A549 (cell line): ENCODE measurements at regions not wholly inside any gene's neighbourhood (a gene's known extent, or its start where the extent isn't known, plus 50 kb on each side); places are given as distances from the start of the nearest gene placed in this dataset.

Experiments used
- ATAC-seq, 2 experiments: fragments of 200-7000 bp in 1 of 2; fragments of >200 bp in 1 of 2; cut with Nextera tagmentation in 1 of 2; cut with Tn5 transposase in 1 of 2; 3 replicates each; pipeline versions ENCODE4 v1.8.0 to v1.9.1; 2018 to 2020; ENCODE audit warnings: mild to moderate bottlenecking in 1 of 2, moderate library complexity in 1 of 2
- CTCF ChIA-PET: fragments of 300-600 bp; sonication (Branson Sonifier 250); formaldehyde crosslinking; extraction: SDS; loops from one replicate; lab custom pipeline; 2021; ENCODE audit warnings: antibody characterized with exemption, inconsistent platforms; lab: Yijun Ruan, JAX
- POLR2A ChIA-PET: fragments of 350-600 bp; formaldehyde crosslinking; extraction: SDS; loops from one replicate; lab custom pipeline; 2021; ENCODE audit warnings: antibody characterized with exemption, inconsistent platforms; lab: Yijun Ruan, JAX
- DNase-seq, 2 experiments: peaks; one replicate each; pipeline versions ENCODE4 v3.0.0 to v3.0.0-alpha.2; 2011 to 2016; ENCODE audit warnings: low read depth in 1 of 2, low spot score in 1 of 2
- FAIRE-seq: peaks from 2 replicates; lab custom pipeline; 2011; peaks lifted over from hg19 to GRCh38; lab: Jason Lieb, UNC
- H3K27ac ChIP-seq, 2 experiments: fragments of >200 bp; sonication (Bioruptor Twin); formaldehyde crosslinking; 3 replicates each; pipeline ENCODE4 v1.5.1; 2016 to 2017
- H3K4me1 ChIP-seq: fragments of >200 bp; sonication (Bioruptor Twin); formaldehyde crosslinking; 3 replicates; pipeline ENCODE4 v1.6.1; 2016
- H3K4me2 ChIP-seq: fragments of >200 bp; sonication (Bioruptor Twin); formaldehyde crosslinking; 3 replicates; pipeline ENCODE4 v1.6.1; 2016
- H3K4me3 ChIP-seq: fragments of >200 bp; sonication (Bioruptor Twin); formaldehyde crosslinking; 3 replicates; pipeline ENCODE4 v1.5.1; 2016
- H3K9me3 ChIP-seq: fragments of >200 bp; sonication (Bioruptor Twin); formaldehyde crosslinking; 3 replicates; pipeline ENCODE4 v1.6.1; 2016
- BHLHE40 ChIP-seq: IDR thresholded peaks from 2 replicates; pipeline ENCODE4 v1.6.1; 2012; ENCODE audit warnings: low read depth, low read length, inconsistent platforms
- CBX8 ChIP-seq: fragments of 200-600 bp; sonication (generic); IDR thresholded peaks from 2 replicates; pipeline ENCODE4 v1.6.1; 2016
- CEBPB ChIP-seq, 2 experiments: fragments of >200 bp in 1 of 2; sonication (Bioruptor Twin) in 1 of 2; formaldehyde crosslinking in 1 of 2; IDR thresholded peaks; 2 replicates each; pipeline ENCODE4 v1.6.1; 2012 to 2016
- CHD4 ChIP-seq: fragments of 200-600 bp; sonication (generic); IDR thresholded peaks from 2 replicates; pipeline ENCODE4 v1.6.1; 2016; ENCODE audit warnings: antibody characterized with exemption, mild to moderate bottlenecking, borderline replicate concordance
- EHMT2 ChIP-seq: fragments of 200-600 bp; sonication (generic); IDR thresholded peaks from 2 replicates; pipeline ENCODE4 v1.6.1; 2016; ENCODE audit warnings: antibody characterized with exemption, low read depth, mild to moderate bottlenecking, moderate library complexity
- EP300 ChIP-seq, 2 experiments: fragments of >200 bp; sonication (Bioruptor Twin); formaldehyde crosslinking; IDR thresholded peaks; 2 replicates in 1 of 2; 3 replicates in 1 of 2; pipeline ENCODE4 v1.6.1; 2016 to 2017
- FOSB ChIP-seq: fragments of 250-450 bp; sonication (Bioruptor Pico); IDR thresholded peaks from 2 replicates; pipeline ENCODE4 v1.5.0; 2020; ENCODE audit warnings: mild to moderate bottlenecking, moderate library complexity
- HDAC2 ChIP-seq: fragments of 200-600 bp; sonication (generic); IDR thresholded peaks from 2 replicates; pipeline ENCODE4 v1.6.1; 2016
- HOXA7 ChIP-seq: fragments of 250-450 bp; sonication (Bioruptor Pico); IDR thresholded peaks from 2 replicates; pipeline ENCODE4 v1.5.0; 2020; ENCODE audit warnings: mild to moderate bottlenecking, moderate library complexity
- HOXB5 ChIP-seq: fragments of 250-450 bp; sonication (Bioruptor Pico); IDR thresholded peaks from 2 replicates; pipeline ENCODE4 v1.5.0; 2020; ENCODE audit warnings: mild to moderate bottlenecking, moderate library complexity
- JUNB ChIP-seq: fragments of >200 bp; sonication (Bioruptor Twin); formaldehyde crosslinking; IDR thresholded peaks from 2 replicates; pipeline ENCODE4 v1.6.1; 2016
- KDM1A ChIP-seq: fragments of 200-600 bp; sonication (generic); IDR thresholded peaks from 2 replicates; pipeline ENCODE4 v1.6.1; 2016; ENCODE audit warnings: low read depth, mild to moderate bottlenecking
- KDM5A ChIP-seq: fragments of 200-600 bp; sonication (generic); IDR thresholded peaks from 2 replicates; pipeline ENCODE4 v1.6.1; 2016; ENCODE audit warnings: antibody characterized with exemption, mild to moderate bottlenecking
- MAZ ChIP-seq: fragments of 150-350 bp; IDR thresholded peaks from 2 replicates; pipeline ENCODE4 v1.6.1; 2014; ENCODE audit warnings: antibody characterized with exemption, low read depth, low read length, borderline replicate concordance
- NFE2L2 ChIP-seq: fragments of 150-350 bp; conservative IDR thresholded peaks from 2 replicates; pipeline ENCODE4 v1.6.1; 2014; ENCODE audit warnings: low read length
- NPAS2 ChIP-seq: fragments of 250-450 bp; sonication (Bioruptor Pico); IDR thresholded peaks from 2 replicates; pipeline ENCODE4 v1.8.0; 2022; ENCODE audit warnings: mild to moderate bottlenecking, moderate library complexity, borderline replicate concordance
- NR3C1 ChIP-seq: fragments of >200 bp; sonication (Bioruptor Twin); formaldehyde crosslinking; IDR thresholded peaks from 3 replicates; pipeline ENCODE4 v1.6.1; 2017
- RAD21 ChIP-seq, 2 experiments: fragments of >200 bp in 1 of 2; sonication (Bioruptor Twin) in 1 of 2; formaldehyde crosslinking in 1 of 2; IDR thresholded peaks in 1 of 2; conservative IDR thresholded peaks in 1 of 2; 2 replicates in 1 of 2; 3 replicates in 1 of 2; pipeline ENCODE4 v1.6.1; 2012 to 2018; ENCODE audit warnings: inconsistent platforms in 1 of 2
- RFX5 ChIP-seq: fragments of 450-650 bp; IDR thresholded peaks from 2 replicates; pipeline ENCODE4 v1.7.1; 2014; ENCODE audit warnings: antibody characterized with exemption, mild to moderate bottlenecking, moderate library complexity
- RNF2 ChIP-seq: fragments of 200-600 bp; sonication (generic); IDR thresholded peaks from 2 replicates; pipeline ENCODE4 v1.6.1; 2016; ENCODE audit warnings: low read depth, mild to moderate bottlenecking, antibody characterized with exemption, moderate library complexity, borderline replicate concordance
- SREBF2 ChIP-seq: fragments of 450-650 bp; IDR thresholded peaks from 2 replicates; pipeline ENCODE4 v1.6.1; 2014; ENCODE audit warnings: mild to moderate bottlenecking, moderate library complexity
- TP53 ChIP-seq: fragments of 250-450 bp; sonication (Bioruptor Pico); IDR thresholded peaks from 2 replicates; pipeline ENCODE4 v1.5.0; 2021; ENCODE audit warnings: mild to moderate bottlenecking, moderate library complexity
- ZC3H11A ChIP-seq: fragments of 450-650 bp; IDR thresholded peaks from 2 replicates; pipeline ENCODE4 v1.6.1; 2014; ENCODE audit warnings: antibody characterized with exemption, mild to moderate bottlenecking
- ZNF302 ChIP-seq: fragments of 250-450 bp; sonication (Bioruptor Pico); IDR thresholded peaks from 2 replicates; pipeline ENCODE4 v1.9.0; 2021; ENCODE audit warnings: inconsistent platforms, mild to moderate bottlenecking, moderate library complexity
- WGBS: methylation state at CpG from one replicate; pipeline ENCODE4 v1.1.6; 2017; ENCODE audit errors: missing lambda C conversion rate; 5-methylcytosine and 5-hydroxymethylcytosine counted together
- TF ChIP-seq, protein P1 (sequence below): fragments of >200 bp; sonication (Bioruptor Twin); formaldehyde crosslinking; IDR thresholded peaks from 3 replicates; pipeline ENCODE4 v1.5.1; 2016
- TF ChIP-seq, protein P2 (sequence below): IDR thresholded peaks from 2 replicates; pipeline ENCODE4 v1.6.1; 2012; ENCODE audit warnings: low read depth, borderline replicate concordance
- TF ChIP-seq, protein P3 (sequence below): fragments of >200 bp; sonication (Bioruptor Twin); formaldehyde crosslinking; IDR thresholded peaks from 2 replicates; pipeline ENCODE4 v1.6.1; 2016
- TF ChIP-seq, protein P4 (sequence below): fragments of 450-650 bp; IDR thresholded peaks from 2 replicates; pipeline ENCODE4 v1.6.1; 2014; ENCODE audit warnings: antibody characterized with exemption
- TF ChIP-seq, protein P5 (sequence below): IDR thresholded peaks from 2 replicates; pipeline ENCODE4 v1.6.1; 2012

DNA sequence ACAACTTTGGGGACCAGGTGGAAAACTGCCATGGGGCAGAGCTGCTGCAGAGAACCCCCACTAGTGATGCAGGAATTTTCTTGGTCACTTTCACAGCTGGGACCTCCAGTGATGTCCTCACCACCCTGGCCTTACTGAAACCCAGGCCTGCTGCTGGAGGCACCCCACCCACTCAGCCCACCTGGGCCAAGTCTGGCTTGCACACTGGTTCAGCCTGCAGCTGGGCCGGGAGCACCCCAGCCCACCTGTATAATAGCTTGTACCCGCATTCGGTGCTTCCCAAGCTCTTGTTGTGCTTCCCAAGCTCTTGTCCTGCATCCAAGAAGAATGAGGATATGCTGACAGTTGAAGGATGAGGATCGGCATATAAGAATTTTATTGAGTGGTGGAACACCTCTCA, 86.4 kb upstream of the ZMAT1 start:
- POLR2A ChIA-PET, result no interaction called here

GRCh38 chrX:102008901-102009300, 77.1 kb upstream of the ZMAT1 start:
- Histone ChIP-seq H3K4me2 (no peak overlapping the region), H3K4me3 (no peak overlapping the region), H3K27ac (no peak overlapping the region), H3K9me3 (no peaks in the 10 kb centered on the region), H3K4me1 (no peaks in the 10 kb centered on the region)
- POLR2A ChIA-PET, result no interaction called here
- no peak for ATAC-seq
- CTCF ChIA-PET, result no interaction called here
- FAIRE-seq, result no peak
- no peak for DNase-seq
- TF ChIP-seq NR3C1 (no peak), TP53 (CRISPR knock-in tag) (no peak), FOSB (CRISPR knock-in tag) (no peak), HDAC2 (no peak), RFX5 (no peak), ZNF302 (CRISPR knock-in tag) (no peak), CBX8 (no peak), NPAS2 (no peak), CHD4 (no peak), HOXB5 (CRISPR knock-in tag) (no peak), EP300 (IDR thresholded peaks at IDR 0.05) (no peak), CEBPB (IDR thresholded peaks at IDR 0.05) (no peak)
- TF ChIP-seq, protein P1, sequence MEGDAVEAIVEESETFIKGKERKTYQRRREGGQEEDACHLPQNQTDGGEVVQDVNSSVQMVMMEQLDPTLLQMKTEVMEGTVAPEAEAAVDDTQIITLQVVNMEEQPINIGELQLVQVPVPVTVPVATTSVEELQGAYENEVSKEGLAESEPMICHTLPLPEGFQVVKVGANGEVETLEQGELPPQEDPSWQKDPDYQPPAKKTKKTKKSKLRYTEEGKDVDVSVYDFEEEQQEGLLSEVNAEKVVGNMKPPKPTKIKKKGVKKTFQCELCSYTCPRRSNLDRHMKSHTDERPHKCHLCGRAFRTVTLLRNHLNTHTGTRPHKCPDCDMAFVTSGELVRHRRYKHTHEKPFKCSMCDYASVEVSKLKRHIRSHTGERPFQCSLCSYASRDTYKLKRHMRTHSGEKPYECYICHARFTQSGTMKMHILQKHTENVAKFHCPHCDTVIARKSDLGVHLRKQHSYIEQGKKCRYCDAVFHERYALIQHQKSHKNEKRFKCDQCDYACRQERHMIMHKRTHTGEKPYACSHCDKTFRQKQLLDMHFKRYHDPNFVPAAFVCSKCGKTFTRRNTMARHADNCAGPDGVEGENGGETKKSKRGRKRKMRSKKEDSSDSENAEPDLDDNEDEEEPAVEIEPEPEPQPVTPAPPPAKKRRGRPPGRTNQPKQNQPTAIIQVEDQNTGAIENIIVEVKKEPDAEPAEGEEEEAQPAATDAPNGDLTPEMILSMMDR, result no peak
- TF ChIP-seq, protein P2, sequence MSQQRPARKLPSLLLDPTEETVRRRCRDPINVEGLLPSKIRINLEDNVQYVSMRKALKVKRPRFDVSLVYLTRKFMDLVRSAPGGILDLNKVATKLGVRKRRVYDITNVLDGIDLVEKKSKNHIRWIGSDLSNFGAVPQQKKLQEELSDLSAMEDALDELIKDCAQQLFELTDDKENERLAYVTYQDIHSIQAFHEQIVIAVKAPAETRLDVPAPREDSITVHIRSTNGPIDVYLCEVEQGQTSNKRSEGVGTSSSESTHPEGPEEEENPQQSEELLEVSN, result no peak

More for the DNA sequence above, 86.4 kb upstream of the ZMAT1 start:
- H3K4me2 ChIP-seq, result no peak overlapping the region
- CTCF ChIA-PET, result no interaction called here
- H3K4me3 ChIP-seq, result no peak overlapping the region
- FAIRE-seq (no peak), ATAC-seq (no peak), DNase-seq (no peak)
- TF ChIP-seq RAD21 (conservative IDR thresholded peaks at IDR 0.05 in 1 of 2, IDR thresholded peaks at IDR 0.05 in 1 of 2), result no peak
- no peak for TF ChIP-seq HOXA7 (CRISPR knock-in tag)
- TF ChIP-seq EP300 (IDR thresholded peaks at IDR 0.05), result no peak
- TF ChIP-seq, protein P3, sequence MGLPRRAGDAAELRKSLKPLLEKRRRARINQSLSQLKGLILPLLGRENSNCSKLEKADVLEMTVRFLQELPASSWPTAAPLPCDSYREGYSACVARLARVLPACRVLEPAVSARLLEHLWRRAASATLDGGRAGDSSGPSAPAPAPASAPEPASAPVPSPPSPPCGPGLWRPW, result no peak
- TF ChIP-seq, protein P4, sequence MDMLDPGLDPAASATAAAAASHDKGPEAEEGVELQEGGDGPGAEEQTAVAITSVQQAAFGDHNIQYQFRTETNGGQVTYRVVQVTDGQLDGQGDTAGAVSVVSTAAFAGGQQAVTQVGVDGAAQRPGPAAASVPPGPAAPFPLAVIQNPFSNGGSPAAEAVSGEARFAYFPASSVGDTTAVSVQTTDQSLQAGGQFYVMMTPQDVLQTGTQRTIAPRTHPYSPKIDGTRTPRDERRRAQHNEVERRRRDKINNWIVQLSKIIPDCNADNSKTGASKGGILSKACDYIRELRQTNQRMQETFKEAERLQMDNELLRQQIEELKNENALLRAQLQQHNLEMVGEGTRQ, result no peak
- TF ChIP-seq ZC3H11A, result no peak
- TF ChIP-seq MAZ, result no peak
- TF ChIP-seq HOXB5 (CRISPR knock-in tag), result no peak
- TF ChIP-seq JUNB, result no peak
- no peak for TF ChIP-seq KDM1A
- no peak for TF ChIP-seq TP53 (CRISPR knock-in tag)
- no peak for TF ChIP-seq CBX8
- no peak for TF ChIP-seq EHMT2
- TF ChIP-seq NFE2L2, result no peak
- TF ChIP-seq CHD4, result no peak
- TF ChIP-seq, protein P5, sequence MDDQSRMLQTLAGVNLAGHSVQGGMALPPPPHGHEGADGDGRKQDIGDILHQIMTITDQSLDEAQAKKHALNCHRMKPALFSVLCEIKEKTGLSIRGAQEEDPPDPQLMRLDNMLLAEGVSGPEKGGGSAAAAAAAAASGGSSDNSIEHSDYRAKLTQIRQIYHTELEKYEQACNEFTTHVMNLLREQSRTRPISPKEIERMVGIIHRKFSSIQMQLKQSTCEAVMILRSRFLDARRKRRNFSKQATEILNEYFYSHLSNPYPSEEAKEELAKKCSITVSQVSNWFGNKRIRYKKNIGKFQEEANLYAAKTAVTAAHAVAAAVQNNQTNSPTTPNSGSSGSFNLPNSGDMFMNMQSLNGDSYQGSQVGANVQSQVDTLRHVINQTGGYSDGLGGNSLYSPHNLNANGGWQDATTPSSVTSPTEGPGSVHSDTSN, result no peak
- TF ChIP-seq KDM5A, result no peak
- no peak for TF ChIP-seq SREBF2
- no peak for TF ChIP-seq BHLHE40
- no peak for TF ChIP-seq RNF2
- no peaks in the 10 kb centered on the region for H3K4me1 ChIP-seq
- WGBS, result 0% methylated on average over 4 of the region's 4 CpGs
- no peak overlapping the region for H3K27ac ChIP-seq
- no peaks in the 10 kb centered on the region for H3K9me3 ChIP-seq
